HG03175 (cell line): ENCODE measurements at regions not wholly inside any gene's neighbourhood (a gene's known extent, or its start where the extent isn't known, plus 50 kb on each side); places are given as distances from the start of the nearest gene placed in this dataset.
"Not testable (repeated sequence)": the region's sequence is repeated elsewhere in the genome, so short reads cannot be mapped to it uniquely, and the experiment has no call there.

ENCODE experiments used
- ATAC-seq: cut with Tn5 transposase; IDR thresholded peaks from one replicate; pipeline ENCODE4 v1.9.1; 2021; ENCODE audit warnings: mild to moderate bottlenecking, moderate library complexity; ENCODE audit not compliant: unreplicated experiment

GRCh38 chr1:67610450-67610849 is 74.6 kb upstream of the GADD45A start:
- no peak for ATAC-seq

- no peak for ATAC-seq
These were observed 73.2 kb upstream of the GADD45A start for GRCh38 chr1:67611846-67612245.

GRCh38 chr1:67612788-67613241 is 72.2 kb upstream of the GADD45A start:
- no peak for ATAC-seq

GRCh38 chr1:67613479-67613878 is 71.5 kb upstream of the GADD45A start:
- not testable (repeated sequence) for ATAC-seq

- no peak for ATAC-seq
These were observed 70.5 kb upstream of the GADD45A start for GRCh38 chr1:67614511-67614934.

GRCh38 chr1:67615886-67616285 is 69.1 kb upstream of the GADD45A start:
- ATAC-seq: no peak

- ATAC-seq: no peak
These were observed 68.5 kb upstream of the GADD45A start for GRCh38 chr1:67616394-67616985.

- ATAC-seq: no peak
These were observed 66.5 kb upstream of the GADD45A start for GRCh38 chr1:67618285-67619018.

- no peak for ATAC-seq
These were observed 65.9 kb upstream of the GADD45A start for GRCh38 chr1:67619080-67619479.

- no peak for ATAC-seq
These were observed 61.1 kb upstream of the GADD45A start for GRCh38 chr1:67623906-67624305.

GRCh38 chr1:67624680-67625079 is 60.3 kb upstream of the GADD45A start:
- ATAC-seq: no peak

GRCh38 chr1:67626090-67626860 is 58.7 kb upstream of the GADD45A start:
- no peak for ATAC-seq

- ATAC-seq: no peak
These were observed 58.2 kb upstream of the GADD45A start for GRCh38 chr1:67626861-67627235.

GRCh38 chr1:67627336-67627735 is 57.7 kb upstream of the GADD45A start:
- ATAC-seq: no peak

- no peak for ATAC-seq
These were observed 57.1 kb upstream of the GADD45A start for GRCh38 chr1:67627906-67628305.

GRCh38 chr1:67629370-67630075 is 55.5 kb upstream of the GADD45A start:
- ATAC-seq: no peak

- no peak for ATAC-seq
These were observed 54.5 kb upstream of the GADD45A start for GRCh38 chr1:67630438-67631045.

GRCh38 chr1:67632356-67632755 is 52.6 kb upstream of the GADD45A start:
- ATAC-seq: no peak

GRCh38 chr1:67632811-67633655 is 52.0 kb upstream of the GADD45A start:
- no peak for ATAC-seq

- ATAC-seq: no peak
These were observed 50.5 kb upstream of the GADD45A start for GRCh38 chr1:67634396-67634935.
